Pancreas (tissue), 10 donors: ENCODE measurements at regions not wholly inside any gene's neighbourhood (a gene's known extent, or its start where the extent isn't known, plus 50 kb on each side); places are given as distances from the start of the nearest gene placed in this dataset.

Source experiments
- ATAC-seq, 4 donors: fragments of 200-7000 bp; cut with Tn5 transposase; one replicate each; pipeline versions ENCODE4 v1.8.0 to v1.9.1; 2020; ENCODE audit warnings: mild to moderate bottlenecking in 4 of 4, moderate library complexity in 4 of 4
- DNase-seq, 6 donors: peaks; one replicate each; pipeline ENCODE4 v3.0.0-alpha.2; 2020
- FAIRE-seq: peaks from 2 replicates; lab custom pipeline; 2012; peaks lifted over from hg19 to GRCh38; lab: Jason Lieb, UNC
- H3K27ac ChIP-seq, 4 donors: fragments of 200-600 bp; sonication (generic); 1 replicate in 3 of 4; 2 replicates in 1 of 4; pipeline versions ENCODE4 v1.5.0 to v1.8.0; 2020
- H3K27me3 ChIP-seq, 4 donors: fragments of 200-600 bp; one replicate each; pipeline ENCODE4 v1.8.0; 2021
- H3K36me3 ChIP-seq, 3 donors: fragments of 200-600 bp; sonication (generic) in 1 of 3; one replicate each; pipeline versions ENCODE4 v1.5.0 to v1.8.0; 2020 to 2021
- H3K4me1 ChIP-seq, 3 donors: fragments of 200-600 bp; one replicate each; pipeline ENCODE4 v1.8.0; 2021
- H3K4me3 ChIP-seq, 4 donors: fragments of 200-600 bp; sonication (generic) in 2 of 4; one replicate each; pipeline versions ENCODE4 v1.5.0 to v1.8.0; 2020 to 2021
- H3K9me3 ChIP-seq, 4 donors: fragments of 200-600 bp; one replicate each; pipeline ENCODE4 v1.8.0; 2021
- WGBS, 2 donors: extraction: QIAGEN DNeasy Blood & Tissue Kit; methylation state at CpG; one replicate each; pipeline ENCODE4 v1.1.7; 2013; 5-methylcytosine and 5-hydroxymethylcytosine counted together
- intact Hi-C, 3 donors: fragments of 100-400 bp; cut with DNase I; formaldehyde crosslinking; loops; one replicate each; pipeline versions ENCODE4 v1.11.1 to v1.14.2; 2022
- TF ChIP-seq, protein P1 (sequence below), 4 donors: fragments of 200-600 bp; sonication (generic) in 3 of 4; IDR thresholded peaks; one replicate each; pipeline versions ENCODE4 v1.5.0 to v1.8.0; 2021; ENCODE audit warnings: antibody characterized with exemption in 4 of 4
- donor health status: healthy with polysubstance abuse.
- donor health status: DM: no; HTN: no; CAD: no; lungs with moderate emphysema.
- donor health status: DM: no; HTN: no; CAD: no.
- donor health status: control.
- donor health status: control.
- donor health status: Bipolar disorder and iron deficiency.
- donor health status: DM: yes; HTN: yes; CAD: no.
- donor health status: DM: no; HTN: no; CAD: no.
- donor health status: DM: no; HTN: no; CAD: no.
- donor health status: DM: yes; HTN: yes; CAD: no.

DNA sequence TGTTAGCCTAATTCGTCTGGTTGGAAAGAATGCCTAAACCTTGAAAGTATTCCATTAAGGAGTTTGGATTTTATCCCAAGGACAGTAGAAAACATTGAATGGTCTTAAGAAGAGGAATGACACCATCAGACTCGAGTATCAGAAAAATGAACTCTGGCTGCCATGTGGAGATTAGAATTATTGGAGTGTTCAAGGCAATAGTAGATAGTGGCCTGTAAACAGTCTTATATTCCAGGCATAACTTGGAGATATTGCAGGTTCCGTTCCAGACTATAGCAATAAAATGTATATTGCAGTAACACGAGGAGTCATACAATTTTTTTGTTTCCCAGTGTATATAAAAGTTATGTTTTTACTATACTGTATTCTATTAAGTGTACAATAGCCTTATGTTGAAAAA is 130.9 kb downstream of the GDAP2 start:
- Histone ChIP-seq H3K27ac (no peak overlapping the region), H3K27me3 (no peaks in the 10 kb centered on the region), H3K4me3 (no peak overlapping the region), H3K9me3 (no peaks in the 10 kb centered on the region), H3K36me3 (no peaks in the 10 kb centered on the region), H3K4me1 (no peaks in the 10 kb centered on the region)
- FAIRE-seq (no peak), ATAC-seq (no peak), DNase-seq (no peak)
- intact Hi-C loops: no loop called here
- TF ChIP-seq, protein P1, sequence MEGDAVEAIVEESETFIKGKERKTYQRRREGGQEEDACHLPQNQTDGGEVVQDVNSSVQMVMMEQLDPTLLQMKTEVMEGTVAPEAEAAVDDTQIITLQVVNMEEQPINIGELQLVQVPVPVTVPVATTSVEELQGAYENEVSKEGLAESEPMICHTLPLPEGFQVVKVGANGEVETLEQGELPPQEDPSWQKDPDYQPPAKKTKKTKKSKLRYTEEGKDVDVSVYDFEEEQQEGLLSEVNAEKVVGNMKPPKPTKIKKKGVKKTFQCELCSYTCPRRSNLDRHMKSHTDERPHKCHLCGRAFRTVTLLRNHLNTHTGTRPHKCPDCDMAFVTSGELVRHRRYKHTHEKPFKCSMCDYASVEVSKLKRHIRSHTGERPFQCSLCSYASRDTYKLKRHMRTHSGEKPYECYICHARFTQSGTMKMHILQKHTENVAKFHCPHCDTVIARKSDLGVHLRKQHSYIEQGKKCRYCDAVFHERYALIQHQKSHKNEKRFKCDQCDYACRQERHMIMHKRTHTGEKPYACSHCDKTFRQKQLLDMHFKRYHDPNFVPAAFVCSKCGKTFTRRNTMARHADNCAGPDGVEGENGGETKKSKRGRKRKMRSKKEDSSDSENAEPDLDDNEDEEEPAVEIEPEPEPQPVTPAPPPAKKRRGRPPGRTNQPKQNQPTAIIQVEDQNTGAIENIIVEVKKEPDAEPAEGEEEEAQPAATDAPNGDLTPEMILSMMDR (IDR thresholded peaks at IDR 0.05): no peak
- 52 to 56% methylated on average over 4 of the region's 4 CpGs for WGBS, 2 donors

DNA sequence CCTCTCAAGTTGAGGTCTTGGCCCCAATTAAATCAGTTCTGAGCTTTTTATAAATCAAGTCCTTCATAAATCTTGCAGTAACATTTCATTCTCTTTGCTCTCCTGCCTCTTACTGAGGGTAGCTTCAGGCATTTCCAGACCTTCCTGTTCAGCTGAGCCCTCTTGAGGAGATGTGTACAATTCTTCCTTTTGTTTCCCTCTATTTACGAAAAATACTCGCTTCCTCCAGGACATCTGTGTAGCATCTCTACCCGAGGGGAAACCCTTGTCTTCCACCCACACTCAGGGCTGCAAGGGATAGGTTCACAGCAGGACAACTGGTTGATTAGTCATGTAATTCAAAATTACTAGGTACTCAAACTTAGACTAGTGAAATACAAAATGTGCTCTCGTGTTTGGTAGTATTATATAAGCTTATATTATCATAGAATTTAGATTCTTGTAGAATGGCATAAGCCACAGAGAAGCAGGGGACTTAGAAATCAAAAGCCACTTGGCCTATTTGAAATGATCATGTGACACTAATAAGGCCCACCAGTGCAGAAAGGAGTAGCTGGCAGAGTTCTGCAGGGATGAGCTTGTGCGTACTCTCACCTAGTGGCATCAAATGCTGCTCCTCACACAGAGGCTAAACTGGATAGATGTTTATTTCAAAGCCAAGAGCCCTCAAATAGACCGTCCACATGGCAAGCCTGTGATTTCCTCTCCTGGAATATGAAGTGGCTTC is 126.7 kb downstream of the GDAP2 start:
- Histone ChIP-seq H3K4me3 (no peak overlapping the region), H3K36me3 (no peaks in the 10 kb centered on the region), H3K4me1 (no peaks in the 10 kb centered on the region), H3K27ac (no peak overlapping the region), H3K27me3 (no peaks in the 10 kb centered on the region), H3K9me3 (no peaks in the 10 kb centered on the region)
- FAIRE-seq (no peak), ATAC-seq (no peak), DNase-seq (no peak)
- 79 to 85% methylated on average over 6 of the region's 6 CpGs for WGBS, 2 donors
- TF ChIP-seq, protein P1 (IDR thresholded peaks at IDR 0.05): no peak
- intact Hi-C loops: no loop called here

DNA sequence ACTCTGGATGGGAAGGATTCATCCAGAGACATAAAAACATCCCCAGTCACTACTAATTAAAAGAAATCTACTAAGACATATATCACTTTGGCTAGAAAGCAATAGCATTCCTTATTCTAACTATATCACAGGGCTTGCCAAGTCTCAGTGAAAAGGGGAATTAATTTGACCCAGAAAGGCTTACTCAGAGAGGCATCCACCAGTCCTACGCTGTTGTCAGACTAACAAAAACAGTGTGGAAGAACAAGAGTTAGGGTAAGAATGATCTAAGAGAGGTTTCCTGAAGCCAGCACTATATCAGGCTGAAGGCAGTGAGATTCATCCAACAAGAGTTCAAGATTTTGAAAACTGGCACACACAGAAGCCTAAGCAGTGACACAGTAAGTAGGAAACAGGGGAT is 126.1 kb downstream of the GDAP2 start:
- 91 to 97% methylated on average over 1 of the region's 1 CpG for WGBS, 2 donors
- no peak for FAIRE-seq
- TF ChIP-seq, protein P1 (IDR thresholded peaks at IDR 0.05): no peak
- H3K27ac ChIP-seq: no peak overlapping the region
- DNase-seq: no peak
- no peaks in the 10 kb centered on the region for H3K27me3 ChIP-seq
- H3K4me1 ChIP-seq: no peaks in the 10 kb centered on the region
- intact Hi-C loops: no loop called here
- H3K9me3 ChIP-seq: no peaks in the 10 kb centered on the region
- no peaks in the 10 kb centered on the region for H3K36me3 ChIP-seq
- no peak overlapping the region for H3K4me3 ChIP-seq
- ATAC-seq: no peak

DNA sequence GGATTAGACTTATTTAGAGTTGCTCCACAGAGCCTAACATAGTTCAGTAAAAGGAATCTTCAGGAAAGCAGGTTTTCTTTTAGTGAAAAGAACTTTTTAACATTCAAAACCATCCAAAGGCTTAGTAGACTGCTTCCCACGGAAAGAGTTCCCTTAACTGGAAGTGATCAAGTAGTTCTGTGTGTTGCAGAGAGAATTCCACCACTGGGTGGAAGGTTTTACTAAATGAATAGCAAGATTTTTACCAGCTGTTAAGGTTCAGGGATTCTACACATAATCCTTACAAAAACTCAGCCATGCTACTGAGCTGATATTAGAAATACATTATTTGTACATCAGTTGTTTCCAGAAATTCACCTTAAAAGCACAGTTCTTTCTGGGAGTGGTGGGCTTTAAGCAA is 119.7 kb downstream of the GDAP2 start:
- no peaks in the 10 kb centered on the region for H3K9me3 ChIP-seq
- TF ChIP-seq, protein P1 (IDR thresholded peaks at IDR 0.05): no peak
- FAIRE-seq (no peak), DNase-seq (no peak), ATAC-seq (peak; percentile 56 to 80 (median 66))
- H3K4me1 ChIP-seq: no peaks in the 10 kb centered on the region
- intact Hi-C loops: loop anchor here in 1 of 3 donors (10.0 kb wide), 1 partner anchor 85 kb away; no protein-coding TSS in a partner anchor
- H3K27me3 ChIP-seq: no peaks in the 10 kb centered on the region
- H3K36me3 ChIP-seq: no peaks in the 10 kb centered on the region
- H3K27ac ChIP-seq: no peak overlapping the region
- no peak overlapping the region for H3K4me3 ChIP-seq
- 22 to 34% methylated on average over 1 of the region's 1 CpG for WGBS, 2 donors

DNA sequence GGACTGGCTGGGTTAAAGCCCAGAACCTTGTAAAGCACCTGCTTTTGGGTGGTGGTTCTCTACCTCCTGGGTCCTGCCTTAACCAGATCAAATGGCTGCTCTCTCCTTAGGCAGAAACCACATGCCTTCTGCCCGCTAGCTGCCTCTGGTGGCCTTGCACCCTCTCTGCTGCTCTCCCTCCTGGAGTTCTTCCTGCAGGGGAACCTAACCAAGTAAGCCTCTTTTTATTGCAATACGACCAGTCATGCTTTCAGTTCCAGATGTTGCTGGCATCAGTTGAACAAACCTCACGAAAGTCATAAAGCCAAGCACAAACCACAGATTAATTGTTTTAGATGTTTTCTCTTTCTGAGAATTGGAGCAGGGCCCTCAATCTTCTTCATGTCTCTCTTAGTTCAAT is 118.9 kb downstream of the GDAP2 start:
- Histone ChIP-seq H3K4me3 (no peak overlapping the region), H3K27me3 (no peaks in the 10 kb centered on the region), H3K4me1 (no peaks in the 10 kb centered on the region), H3K9me3 (no peaks in the 10 kb centered on the region), H3K27ac (no peak overlapping the region), H3K36me3 (no peaks in the 10 kb centered on the region)
- no peak for DNase-seq
- intact Hi-C loops: loop anchor here in 1 of 3 donors (10.0 kb wide), 1 partner anchor 84 kb away; no protein-coding TSS in a partner anchor
- no peak for FAIRE-seq
- 86 to 91% methylated on average over 3 of the region's 3 CpGs for WGBS, 2 donors
- ATAC-seq: peak in 1 of 4 donors; percentile 22
- TF ChIP-seq, protein P1 (IDR thresholded peaks at IDR 0.05): no peak
